ENCODE measurements at regions not wholly inside any gene's neighbourhood (a gene's known extent, or its start where the extent isn't known, plus 50 kb on each side); places are given as distances from the start of the nearest gene placed in this dataset.

- FAIRE-seq (no peak), DNase-seq (ENCODE audit: low read depth, low spot score) (no peak)
- H4K20me1 ChIP-seq (ENCODE audit: control insufficient read depth, extremely low read depth, insufficient read depth, low read length) = no peaks in the 10 kb centered on the region
- H3K79me2 ChIP-seq (ENCODE audit: control insufficient read depth, insufficient read depth, low read length) = no peaks in the 10 kb centered on the region
- no peaks in the 10 kb centered on the region for H3K27me3 ChIP-seq (ENCODE audit: control insufficient read depth, extremely low read depth, insufficient read depth, low read length)
- no peaks in the 10 kb centered on the region for H3K9me1 ChIP-seq (ENCODE audit: control insufficient read depth, extremely low read depth, insufficient read depth, low read length)
- H3K36me3 ChIP-seq (ENCODE audit: control insufficient read depth in 2 of 2, extremely low read depth in 1 of 2, insufficient read depth in 2 of 2, low read length in 2 of 2) = no peaks in the 10 kb centered on the region
- H3K4me1 ChIP-seq (ENCODE audit: control insufficient read depth, extremely low read depth, insufficient read depth, low read length) = no peaks in the 10 kb centered on the region
- H2AFZ ChIP-seq (ENCODE audit: control insufficient read depth, low read length) = no peak overlapping the region
- H3K9ac ChIP-seq (ENCODE audit: control insufficient read depth, extremely low read depth, insufficient read depth, low read length) = no peak overlapping the region
- H3K4me2 ChIP-seq (ENCODE audit: control insufficient read depth, extremely low read depth, insufficient read depth, low read depth, low read length) = no peak overlapping the region
- no peak overlapping the region for H3K27ac ChIP-seq (ENCODE audit: control insufficient read depth, insufficient read depth, low read length)
- dilution Hi-C loops (cut with MboI; ENCODE audit: extremely low pct_ligation_motif_present, low sequenced_read_pairs) = no loop called here
- H3K9me3 ChIP-seq (ENCODE audit: control insufficient read depth, low read depth, low read length) = no peaks in the 10 kb centered on the region
- TF ChIP-seq CTCF (optimal IDR thresholded peaks at IDR 0.05 in 1 of 3, IDR thresholded peaks at IDR 0.05 in 1 of 3, conservative IDR thresholded peaks at IDR 0.05 in 1 of 3; ENCODE audit: extremely low read depth in 1 of 3, insufficient read depth in 2 of 3, low read length in 3 of 3) = no peak
- no peak for TF ChIP-seq EZH2 (IDR thresholded peaks at IDR 0.05; ENCODE audit: low read length)
- no peak overlapping the region for H3K4me3 ChIP-seq (ENCODE audit: control insufficient read depth in 2 of 3, extremely low read depth in 1 of 3, insufficient read depth in 2 of 3, low read depth in 1 of 3, low read length in 3 of 3)
These were observed 365.5 kb upstream of the SYT4 start for GRCh38 chr18:43642727-43643330.

- Histone ChIP-seq H3K9ac (ENCODE audit: control insufficient read depth, extremely low read depth, insufficient read depth, low read length) (no peak overlapping the region), H3K79me2 (ENCODE audit: control insufficient read depth, insufficient read depth, low read length) (no peaks in the 10 kb centered on the region), H3K4me1 (ENCODE audit: control insufficient read depth, extremely low read depth, insufficient read depth, low read length) (no peaks in the 10 kb centered on the region), H2AFZ (ENCODE audit: control insufficient read depth, low read length) (no peak overlapping the region), H3K9me3 (ENCODE audit: control insufficient read depth, low read depth, low read length) (no peaks in the 10 kb centered on the region), H4K20me1 (ENCODE audit: control insufficient read depth, extremely low read depth, insufficient read depth, low read length) (no peaks in the 10 kb centered on the region), H3K27me3 (ENCODE audit: control insufficient read depth, extremely low read depth, insufficient read depth, low read length) (no peaks in the 10 kb centered on the region), H3K36me3 (ENCODE audit: control insufficient read depth in 2 of 2, extremely low read depth in 1 of 2, insufficient read depth in 2 of 2, low read length in 2 of 2) (no peaks in the 10 kb centered on the region), H3K9me1 (ENCODE audit: control insufficient read depth, extremely low read depth, insufficient read depth, low read length) (no peaks in the 10 kb centered on the region), H3K4me3 (ENCODE audit: control insufficient read depth in 2 of 3, extremely low read depth in 1 of 3, insufficient read depth in 2 of 3, low read depth in 1 of 3, low read length in 3 of 3) (no peak overlapping the region), H3K27ac (ENCODE audit: control insufficient read depth, insufficient read depth, low read length) (no peak overlapping the region), H3K4me2 (ENCODE audit: control insufficient read depth, extremely low read depth, insufficient read depth, low read depth, low read length) (no peak overlapping the region)
- DNase-seq (ENCODE audit: low read depth, low spot score) = no peak
- dilution Hi-C loops (cut with MboI; ENCODE audit: extremely low pct_ligation_motif_present, low sequenced_read_pairs) = no loop called here
- FAIRE-seq = no peak
- TF ChIP-seq EZH2 (IDR thresholded peaks at IDR 0.05; ENCODE audit: low read length) = no peak
- TF ChIP-seq CTCF (optimal IDR thresholded peaks at IDR 0.05 in 1 of 3, IDR thresholded peaks at IDR 0.05 in 1 of 3, conservative IDR thresholded peaks at IDR 0.05 in 1 of 3; ENCODE audit: extremely low read depth in 1 of 3, insufficient read depth in 2 of 3, low read length in 3 of 3) = no peak
These were observed 370.7 kb upstream of the SYT4 start for GRCh38 chr18:43648002-43648401.

Measured in keratinocyte (primary cell).